ENCODE measurements at regions not wholly inside any gene's neighbourhood (a gene's known extent, or its start where the extent isn't known, plus 50 kb on each side); places are given as distances from the start of the nearest gene placed in this dataset.
"Not testable (repeated sequence)": the region's sequence is repeated elsewhere in the genome, so short reads cannot be mapped to it uniquely, and the experiment has no call there.

- Histone ChIP-seq H3K4me3 (ENCODE audit: low read depth, low read length) (no peak overlapping the region), H3K36me3 (ENCODE audit: control insufficient read depth, insufficient read depth, low read length) (no peaks in the 10 kb centered on the region), H3K27me3 (ENCODE audit: control insufficient read depth, insufficient read depth, low read length) (no peaks in the 10 kb centered on the region)
- DNase-seq (ENCODE audit: low read depth): no peak
- TF ChIP-seq CTCF (IDR thresholded peaks at IDR 0.05; ENCODE audit: insufficient read depth, low read length, poor library complexity, severe bottlenecking): no peak
Measured at GRCh38 chr14:41229824-41230223, 376.9 kb upstream of the LRFN5 start.

GRCh38 chr14:41225433-41225832, 381.2 kb upstream of the LRFN5 start:
- DNase-seq (ENCODE audit: low read depth): no peak
- no peak for TF ChIP-seq CTCF (IDR thresholded peaks at IDR 0.05; ENCODE audit: insufficient read depth, low read length, poor library complexity, severe bottlenecking)
- Histone ChIP-seq H3K4me3 (ENCODE audit: low read depth, low read length) (no peak overlapping the region), H3K36me3 (ENCODE audit: control insufficient read depth, insufficient read depth, low read length) (no peaks in the 10 kb centered on the region), H3K27me3 (ENCODE audit: control insufficient read depth, insufficient read depth, low read length) (no peaks in the 10 kb centered on the region)

DNA sequence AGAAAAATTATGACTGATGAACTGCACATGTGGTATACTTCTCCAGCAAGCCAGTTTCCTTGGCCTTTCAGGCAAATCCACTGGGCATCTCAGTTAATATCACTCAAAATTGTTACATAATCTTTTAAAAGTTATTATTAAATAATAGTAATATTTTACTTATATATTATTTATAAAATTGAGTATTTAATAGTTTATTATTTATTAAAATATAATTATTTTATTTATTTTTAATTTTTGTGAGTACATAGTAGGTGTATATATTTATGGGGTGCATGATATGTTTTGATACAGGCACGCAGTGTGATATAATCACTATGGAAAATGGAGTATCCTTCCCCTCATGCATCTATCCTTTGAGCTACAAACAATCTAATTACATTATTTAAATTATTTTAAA, 384.1 kb upstream of the LRFN5 start:
- no peaks in the 10 kb centered on the region for H3K36me3 ChIP-seq (ENCODE audit: control insufficient read depth, insufficient read depth, low read length)
- DNase-seq (ENCODE audit: low read depth): no peak
- no peak for TF ChIP-seq CTCF (IDR thresholded peaks at IDR 0.05; ENCODE audit: insufficient read depth, low read length, poor library complexity, severe bottlenecking)
- no peaks in the 10 kb centered on the region for H3K27me3 ChIP-seq (ENCODE audit: control insufficient read depth, insufficient read depth, low read length)
- H3K4me3 ChIP-seq (ENCODE audit: low read depth, low read length): no peak overlapping the region

GRCh38 chr14:41214978-41215377, 391.7 kb upstream of the LRFN5 start:
- H3K4me3 ChIP-seq (ENCODE audit: low read depth, low read length); H3K36me3 ChIP-seq (ENCODE audit: control insufficient read depth, insufficient read depth, low read length); DNase-seq (ENCODE audit: low read depth); H3K27me3 ChIP-seq (ENCODE audit: control insufficient read depth, insufficient read depth, low read length): not testable (repeated sequence)

- Histone ChIP-seq H3K36me3 (ENCODE audit: control insufficient read depth, insufficient read depth, low read length) (no peaks in the 10 kb centered on the region), H3K4me3 (ENCODE audit: low read depth, low read length) (no peak overlapping the region), H3K27me3 (ENCODE audit: control insufficient read depth, insufficient read depth, low read length) (no peaks in the 10 kb centered on the region)
- no peak for DNase-seq (ENCODE audit: low read depth)
- no peak for TF ChIP-seq CTCF (IDR thresholded peaks at IDR 0.05; ENCODE audit: insufficient read depth, low read length, poor library complexity, severe bottlenecking)
Measured at GRCh38 chr14:41201696-41202095, 405.0 kb upstream of the LRFN5 start.

GRCh38 chr14:41187868-41188267, 418.8 kb upstream of the LRFN5 start:
- no peaks in the 10 kb centered on the region for H3K27me3 ChIP-seq (ENCODE audit: control insufficient read depth, insufficient read depth, low read length)
- DNase-seq (ENCODE audit: low read depth): no peak
- no peaks in the 10 kb centered on the region for H3K36me3 ChIP-seq (ENCODE audit: control insufficient read depth, insufficient read depth, low read length)
- no peak overlapping the region for H3K4me3 ChIP-seq (ENCODE audit: low read depth, low read length)
- no peak for TF ChIP-seq CTCF (IDR thresholded peaks at IDR 0.05; ENCODE audit: insufficient read depth, low read length, poor library complexity, severe bottlenecking)
